NCI-H2107 treated with DMSO at 0.1 percent for 48 hours (cell line): ENCODE measurements at regions not wholly inside any gene's neighbourhood (a gene's known extent, or its start where the extent isn't known, plus 50 kb on each side); places are given as distances from the start of the nearest gene placed in this dataset.

Source experiments
- DNase-seq: peaks from one replicate; lab custom pipeline; 2025; ENCODE audit not compliant: unreplicated experiment; lab: John Stamatoyannopoulos, UW

- no peak for DNase-seq
These were observed 405.3 kb downstream of the MID1IP1 start for GRCh38 chrX:39206399-39207145.

DNA sequence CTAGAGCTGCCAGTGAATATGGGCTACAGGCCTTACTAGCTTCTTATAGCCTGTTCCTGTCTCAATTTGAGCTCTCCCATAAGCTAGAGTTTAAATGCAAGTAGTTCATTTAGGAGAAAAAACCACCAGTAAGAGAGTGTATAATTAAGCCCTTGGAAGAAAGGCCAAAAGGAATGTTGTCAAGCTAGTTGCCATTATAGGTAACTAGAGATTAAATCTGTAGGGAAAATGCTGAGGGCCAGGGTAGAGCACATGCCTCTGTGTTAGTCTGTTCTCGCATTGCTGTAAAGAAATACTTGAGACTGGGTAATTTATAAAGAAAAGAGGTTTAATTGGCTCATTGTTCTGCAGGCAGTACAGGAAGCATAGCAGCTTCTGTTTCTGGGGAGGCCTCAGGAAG is 410.2 kb downstream of the MID1IP1 start:
- DNase-seq = no peak

- no peak for DNase-seq
These were observed 411.2 kb downstream of the MID1IP1 start for GRCh38 chrX:39212456-39212855.

DNA sequence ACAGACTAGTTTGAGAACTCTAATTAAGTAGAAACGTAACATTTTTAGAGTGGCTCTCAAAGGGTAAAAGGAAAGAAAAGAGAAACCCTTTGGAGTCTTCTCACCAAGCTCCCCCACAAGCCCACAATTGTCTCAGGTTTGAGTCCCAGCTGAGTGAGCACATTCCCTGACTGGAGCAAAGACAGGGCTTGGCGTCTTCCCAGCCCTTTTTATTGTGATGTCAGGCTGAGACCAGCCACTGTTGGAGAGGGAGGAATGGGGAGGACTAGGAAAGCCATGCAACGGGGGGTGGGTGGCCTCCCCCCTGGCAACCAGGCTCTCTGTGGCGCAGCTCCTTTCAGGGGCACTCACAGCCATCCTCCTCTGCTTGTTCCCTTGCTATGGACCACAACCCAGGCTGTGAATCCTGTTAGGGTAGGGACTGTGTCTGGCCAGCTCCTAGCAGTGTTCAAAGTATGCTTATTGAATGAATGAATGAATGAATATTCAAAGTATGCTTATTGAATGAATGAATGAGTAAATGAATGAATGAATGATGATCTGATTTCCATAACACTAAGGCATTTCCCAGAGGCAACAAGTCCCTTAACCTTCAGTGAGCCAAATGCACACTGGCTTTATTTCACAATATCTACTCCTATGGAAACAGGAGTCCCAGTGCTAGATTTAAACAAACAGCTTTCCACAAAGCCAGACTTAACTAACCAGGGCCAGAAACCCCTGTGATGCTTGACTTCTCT is 413.3 kb downstream of the MID1IP1 start:
- DNase-seq = no peak

DNA sequence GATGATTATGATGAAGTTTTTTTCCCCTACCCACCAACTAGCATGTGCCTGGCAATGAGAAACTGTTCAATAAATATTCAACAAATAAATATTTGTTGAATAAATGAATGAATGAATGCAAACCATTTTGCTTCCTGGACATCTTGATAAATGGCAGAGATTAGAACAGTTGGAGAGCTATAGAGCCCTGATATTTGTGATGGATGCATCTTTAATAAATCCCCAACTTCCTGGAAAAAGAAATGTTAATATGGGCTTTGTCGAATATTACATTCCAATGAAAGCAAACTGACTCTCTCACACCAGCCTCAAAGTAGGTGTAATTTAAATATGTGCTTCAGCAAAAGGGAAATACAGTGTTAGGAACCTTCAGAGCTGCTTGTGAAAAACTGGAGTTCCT is 419.7 kb downstream of the MID1IP1 start:
- no peak for DNase-seq

- DNase-seq = no peak
These were observed 421.3 kb downstream of the MID1IP1 start for GRCh38 chrX:39222346-39223113.

- DNase-seq = no peak
These were observed 425.0 kb downstream of the MID1IP1 start for GRCh38 chrX:39226251-39226650.

GRCh38 chrX:39227371-39227770 is 426.1 kb downstream of the MID1IP1 start:
- DNase-seq = peak; percentile 9

GRCh38 chrX:39238006-39238405 is 436.7 kb downstream of the MID1IP1 start:
- no peak for DNase-seq

DNA sequence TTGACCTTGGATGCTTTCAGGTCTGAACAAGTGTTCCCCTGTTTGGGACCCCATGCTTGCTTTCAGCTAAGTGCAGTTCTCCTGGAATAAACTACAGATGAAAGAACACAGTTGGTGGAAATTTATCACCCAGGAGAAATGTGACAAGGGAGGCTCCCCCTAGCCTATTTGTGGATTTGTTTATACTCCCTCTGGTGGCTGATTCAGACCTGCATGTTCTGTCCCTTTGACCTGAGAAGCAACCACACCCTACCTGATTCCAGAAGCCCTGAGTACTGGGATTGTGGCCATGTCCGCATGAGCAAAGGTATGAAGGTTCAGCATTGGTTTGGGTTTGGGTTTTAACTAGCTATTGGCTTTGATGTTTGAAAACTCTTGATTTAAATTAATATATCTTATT is 440.9 kb downstream of the MID1IP1 start:
- peak; percentile 71 for DNase-seq

DNA sequence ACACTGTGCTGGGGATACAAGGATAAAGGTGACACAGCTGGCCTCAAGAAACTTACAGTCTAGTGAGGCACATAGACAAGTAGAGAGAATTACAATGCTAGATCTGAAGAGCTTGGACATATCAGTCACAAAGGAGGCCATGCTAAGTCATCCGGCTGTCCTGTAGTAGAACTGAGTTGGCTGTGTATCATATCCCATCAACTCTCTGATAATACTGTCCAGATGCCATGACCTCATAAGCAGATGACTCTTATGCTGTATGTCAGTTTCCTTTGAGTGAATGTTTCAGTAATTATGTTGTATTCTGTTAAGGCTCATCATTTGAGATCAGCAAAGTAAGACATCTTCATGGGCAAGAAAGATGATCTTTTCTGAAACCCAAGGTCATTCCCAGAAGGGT is 442.9 kb downstream of the MID1IP1 start:
- DNase-seq = no peak

- no peak for DNase-seq
These were observed 443.8 kb downstream of the MID1IP1 start for GRCh38 chrX:39245024-39245423.

DNA sequence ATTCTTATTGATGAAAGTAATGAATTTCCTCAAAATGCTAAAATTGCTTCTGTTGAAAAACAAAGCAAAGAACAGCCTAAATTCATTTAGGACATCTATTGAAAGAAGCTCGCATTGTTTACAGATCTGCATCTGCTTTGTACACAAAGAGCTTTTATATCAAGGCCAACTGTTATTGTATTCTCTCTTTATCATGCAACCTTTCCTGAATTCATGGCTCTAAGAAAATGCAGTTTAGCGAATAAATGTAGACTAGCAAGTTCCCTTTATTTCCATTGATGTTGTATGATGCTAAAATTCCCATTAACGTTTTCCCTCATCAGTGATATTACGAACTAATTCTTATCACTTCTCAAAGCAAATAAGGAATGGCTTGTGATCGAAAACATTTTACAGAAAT is 446.3 kb downstream of the MID1IP1 start:
- no peak for DNase-seq

DNA sequence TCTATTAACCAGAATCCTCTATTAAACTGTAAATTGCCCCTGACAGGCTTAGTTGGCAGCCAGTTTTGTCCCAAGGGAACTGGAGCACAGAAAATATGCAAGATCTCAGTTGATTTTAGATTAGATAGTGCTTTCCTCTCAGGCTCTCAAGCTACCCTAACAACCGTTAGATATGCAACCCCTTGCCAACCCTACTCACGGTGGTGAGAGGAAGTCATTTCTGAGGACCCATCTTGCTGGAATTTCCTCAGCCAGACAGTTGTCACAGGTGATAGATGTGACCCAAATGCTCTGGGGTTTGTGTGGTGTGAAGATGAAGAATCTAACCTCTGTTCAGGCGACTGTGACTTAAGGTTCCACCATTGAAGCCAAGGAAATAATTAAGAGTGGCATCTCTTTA is 447.1 kb downstream of the MID1IP1 start:
- DNase-seq = no peak

GRCh38 chrX:39249999-39250398 is 448.7 kb downstream of the MID1IP1 start:
- no peak for DNase-seq

- no peak for DNase-seq
These were observed 450.7 kb downstream of the MID1IP1 start for GRCh38 chrX:39251995-39252394.

GRCh38 chrX:39253551-39253950 is 452.3 kb downstream of the MID1IP1 start:
- no peak for DNase-seq

- DNase-seq = peak; percentile 17
These were observed 457.1 kb downstream of the MID1IP1 start for GRCh38 chrX:39258331-39258730.

GRCh38 chrX:39260965-39261364 is 459.7 kb downstream of the MID1IP1 start:
- DNase-seq = no peak

DNA sequence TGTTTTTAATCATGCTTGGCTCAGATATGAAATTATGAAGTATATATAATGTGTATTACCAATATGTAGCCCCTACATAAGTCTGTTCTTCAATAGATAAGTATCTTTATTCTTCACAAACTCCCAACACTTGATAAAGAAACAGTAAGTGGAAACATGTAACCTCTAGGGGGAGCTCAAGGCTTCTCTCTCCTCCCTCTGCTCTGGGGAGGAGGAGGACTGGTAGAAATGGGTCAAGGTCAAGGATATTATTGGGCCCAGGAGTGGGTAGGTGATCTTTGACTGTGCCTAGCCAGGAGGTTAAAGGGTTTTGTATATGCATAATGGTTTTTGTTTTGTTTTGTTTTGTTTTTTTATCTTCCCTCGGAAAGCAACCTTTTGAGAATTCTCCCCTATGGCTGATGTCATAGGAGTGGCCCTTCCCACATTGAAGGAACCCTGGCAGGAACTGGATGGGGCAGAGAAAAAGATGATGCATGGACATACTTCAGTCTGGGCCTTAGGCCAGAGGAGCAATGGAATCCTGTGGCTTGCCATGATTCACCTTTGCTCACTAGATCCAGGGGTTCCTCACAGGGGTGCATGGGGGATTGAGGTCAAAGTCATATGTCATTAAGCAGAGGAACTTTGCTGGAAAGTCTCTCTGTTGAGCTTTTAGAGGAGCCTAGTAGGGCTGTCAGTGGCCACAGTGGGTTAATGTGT is 460.3 kb downstream of the MID1IP1 start:
- peak; percentile 36 for DNase-seq

- no peak for DNase-seq
These were observed 461.4 kb downstream of the MID1IP1 start for GRCh38 chrX:39262641-39263040.
